H1 (cell line): ENCODE measurements at regions not wholly inside any gene's neighbourhood (a gene's known extent, or its start where the extent isn't known, plus 50 kb on each side); places are given as distances from the start of the nearest gene placed in this dataset.

Experiments
- CTCF ChIA-PET: fragments of 300-600 bp; sonication (Branson Sonifier 250); formaldehyde crosslinking; loops from one replicate; lab custom pipeline; 2021; ENCODE audit not compliant: partially characterized antibody; lab: Charles Lee
- POLR2A ChIA-PET: fragments of 300-600 bp; sonication (Branson Sonifier 250); formaldehyde crosslinking; loops from one replicate; lab custom pipeline; 2021; ENCODE audit warnings: inconsistent platforms; ENCODE audit not compliant: partially characterized antibody; lab: Charles Lee
- DNase-seq, 2 experiments: peaks; one replicate each; pipeline versions ENCODE4 v3.0.0 to v3.0.0-alpha.2; 2010 to 2022; ENCODE audit warnings: low spot score in 2 of 2, low read depth in 1 of 2, mixed read lengths in 1 of 2
- FAIRE-seq: peaks from 2 replicates; lab custom pipeline; 2011; peaks lifted over from hg19 to GRCh38; lab: Jason Lieb, UNC
- H2AFZ ChIP-seq: 2 replicates; pipeline ENCODE4 v1.8.1; 2012; ENCODE audit warnings: low read length, inconsistent platforms
- H2AK5ac ChIP-seq: 2 replicates; pipeline ENCODE4 v1.6.1; 2013; ENCODE audit warnings: low read depth, low read length
- H2BK120ac ChIP-seq: replicated peaks from 2 replicates; pipeline ENCODE3; 2013; ENCODE audit warnings: low read depth, low read length, inconsistent platforms
- H2BK12ac ChIP-seq: 2 replicates; pipeline ENCODE4 v1.6.1; 2013; ENCODE audit warnings: low read depth, low read length
- H2BK15ac ChIP-seq: 2 replicates; pipeline ENCODE4 v1.6.1; 2013; ENCODE audit warnings: low read length
- H2BK20ac ChIP-seq: 2 replicates; pipeline ENCODE4 v1.6.1; 2013; ENCODE audit warnings: low read length
- H2BK5ac ChIP-seq: 2 replicates; pipeline ENCODE4 v1.6.1; 2013; ENCODE audit warnings: low read depth, low read length
- H3K14ac ChIP-seq: 2 replicates; pipeline ENCODE4 v1.6.1; 2013; ENCODE audit warnings: inconsistent platforms; ENCODE audit not compliant: insufficient read length
- H3K18ac ChIP-seq: 2 replicates; pipeline ENCODE4 v1.6.1; 2013; ENCODE audit warnings: low read length; ENCODE audit errors: extremely low read depth
- H3K23ac ChIP-seq: 2 replicates; pipeline ENCODE4 v1.6.1; 2013; ENCODE audit warnings: inconsistent platforms; ENCODE audit not compliant: insufficient read length
- H3K23me2 ChIP-seq: 2 replicates; pipeline ENCODE4 v1.6.1; 2013; ENCODE audit warnings: low read depth, low read length
- H3K27ac ChIP-seq: 2 replicates; pipeline ENCODE4 v1.6.1; 2011; ENCODE audit warnings: low read depth, low read length, inconsistent platforms
- H3K27me3 ChIP-seq, 4 experiments: replicated peaks in 1 of 4; 1 replicate in 1 of 4; 2 replicates in 3 of 4; pipeline versions ENCODE4 v1.6.1 to v1.8.1; 2011 to 2013; ENCODE audit warnings: low read length in 3 of 4, mild to moderate bottlenecking in 3 of 4, inconsistent platforms in 2 of 4, mixed read lengths in 2 of 4, moderate library complexity in 1 of 4; ENCODE audit not compliant: control insufficient read depth in 3 of 4, insufficient read depth in 3 of 4; ENCODE audit errors: extremely low read depth in 1 of 4
- H3K36me3 ChIP-seq, 4 experiments: 2 replicates each; pipeline versions ENCODE4 v1.6.1 to v1.8.1; 2011 to 2013; ENCODE audit warnings: mild to moderate bottlenecking in 4 of 4, low read length in 3 of 4, moderate library complexity in 2 of 4, control low read depth in 1 of 4, inconsistent platforms in 1 of 4; ENCODE audit not compliant: insufficient read depth in 4 of 4, control insufficient read depth in 2 of 4
- H3K4ac ChIP-seq: replicated peaks from 2 replicates; pipeline ENCODE3; 2013; ENCODE audit warnings: low read length, low read depth, mixed read lengths, inconsistent platforms; ENCODE audit not compliant: insufficient read length
- H3K4me1 ChIP-seq, 4 experiments: replicated peaks in 1 of 4; 1 replicate in 1 of 4; 2 replicates in 3 of 4; pipeline versions ENCODE4 v1.6.1 to v1.8.1; 2011 to 2013; ENCODE audit warnings: low read length in 3 of 4, inconsistent platforms in 2 of 4, mixed read lengths in 1 of 4; ENCODE audit not compliant: insufficient read depth in 4 of 4, control insufficient read depth in 3 of 4
- H3K4me2 ChIP-seq, 2 experiments: 2 replicates each; pipeline versions ENCODE4 v1.6.1 to v1.8.1; 2011 to 2013; ENCODE audit warnings: low read depth in 2 of 2, low read length in 2 of 2, control low read depth in 1 of 2, inconsistent platforms in 1 of 2, mild to moderate bottlenecking in 1 of 2; ENCODE audit not compliant: insufficient read depth in 1 of 2
- H3K4me3 ChIP-seq, 4 experiments: fragments of 200-600, 300-600 bp in 1 of 4; sonication (generic), shearing (Covaris generic), sonication (Bioruptor Twin) in 1 of 4; 2 replicates each; pipeline versions ENCODE4 v1.5.1 to v1.8.1; 2011 to 2016; ENCODE audit warnings: low read length in 4 of 4, low read depth in 3 of 4, control low read depth in 2 of 4, inconsistent platforms in 2 of 4, mild to moderate bottlenecking in 2 of 4, mixed read lengths in 1 of 4, moderate library complexity in 1 of 4; ENCODE audit not compliant: insufficient read depth in 2 of 4; ENCODE audit errors: extremely low read depth in 1 of 4
- H3K56ac ChIP-seq: replicated peaks from 2 replicates; pipeline ENCODE3; 2013; ENCODE audit warnings: low read depth, mild to moderate bottlenecking, mixed read lengths, low read length, inconsistent platforms; ENCODE audit not compliant: insufficient read length
- H3K79me1 ChIP-seq: 2 replicates; pipeline ENCODE4 v1.6.1; 2013; ENCODE audit warnings: low read depth, low read length, control low read depth
- H3K79me2 ChIP-seq, 2 experiments: 2 replicates each; pipeline versions ENCODE4 v1.6.1 to v1.8.1; 2012 to 2013; ENCODE audit warnings: low read length in 2 of 2, mild to moderate bottlenecking in 2 of 2, inconsistent platforms in 1 of 2; ENCODE audit not compliant: insufficient read depth in 2 of 2, control insufficient read depth in 1 of 2
- H3K9ac ChIP-seq, 4 experiments: replicated peaks in 1 of 4; 1 replicate in 1 of 4; 2 replicates in 3 of 4; pipeline versions ENCODE4 v1.6.1 to v1.8.1; 2011 to 2013; ENCODE audit warnings: low read depth in 3 of 4, low read length in 3 of 4, control low read depth in 2 of 4, mild to moderate bottlenecking in 2 of 4, moderate library complexity in 2 of 4, inconsistent platforms in 1 of 4; ENCODE audit errors: extremely low read depth in 1 of 4
- H3K9me3 ChIP-seq, 2 experiments: 2 replicates each; pipeline versions ENCODE4 v1.6.1 to v1.8.1; 2012 to 2013; ENCODE audit warnings: mild to moderate bottlenecking in 2 of 2, moderate library complexity in 2 of 2, control low read depth in 1 of 2, inconsistent platforms in 1 of 2, low read depth in 1 of 2, low read length in 1 of 2, mixed read lengths in 1 of 2; ENCODE audit not compliant: insufficient read depth in 2 of 2
- H4K20me1 ChIP-seq, 2 experiments: replicated peaks in 1 of 2; 2 replicates each; pipeline versions ENCODE3 to v1.8.1; 2011 to 2013; ENCODE audit warnings: inconsistent platforms in 2 of 2, low read length in 2 of 2, mild to moderate bottlenecking in 1 of 2; ENCODE audit not compliant: insufficient read depth in 2 of 2, control insufficient read depth in 1 of 2
- H4K5ac ChIP-seq: 2 replicates; pipeline ENCODE4 v1.6.1; 2013; ENCODE audit warnings: low read length, low read depth, mixed read lengths, inconsistent platforms; ENCODE audit not compliant: insufficient read length
- H4K8ac ChIP-seq: 2 replicates; pipeline ENCODE4 v1.8.0; 2013; ENCODE audit warnings: mild to moderate bottlenecking, moderate library complexity, low read length, inconsistent platforms; ENCODE audit not compliant: insufficient read depth; ENCODE audit errors: extremely low read depth
- H4K91ac ChIP-seq: replicated peaks from 2 replicates; pipeline ENCODE3; 2013; ENCODE audit warnings: low read length, mixed read lengths, inconsistent platforms; ENCODE audit not compliant: insufficient read length
- ATF2 ChIP-seq: IDR thresholded peaks from 2 replicates; pipeline ENCODE4 v1.6.1; 2012; ENCODE audit warnings: low read length, inconsistent platforms
- EZH2 ChIP-seq: fragments of 200-600 bp; sonication (generic); IDR thresholded peaks from 2 replicates; pipeline ENCODE4 v1.7.1; 2012; ENCODE audit warnings: low read depth, mild to moderate bottlenecking, moderate library complexity, low read length, inconsistent platforms; ENCODE audit not compliant: severe bottlenecking
- WGBS, 2 experiments: shearing (Covaris generic) in 1 of 2; methylation state at CpG; one replicate each; pipeline versions ENCODE4 v1.1.6 to v1.1.7; 2013 to 2015; ENCODE audit warnings: low lambda C conversion rate in 2 of 2, mixed read lengths in 2 of 2, inconsistent platforms in 1 of 2, low coverage in 1 of 2, missing lambda C conversion rate in 1 of 2; ENCODE audit not compliant: insufficient replicate concordance in 2 of 2, insufficient coverage in 1 of 2, insufficient read length in 1 of 2; ENCODE audit errors: extremely low coverage in 1 of 2, missing lambda C conversion rate in 1 of 2; 5-methylcytosine and 5-hydroxymethylcytosine counted together

- Histone ChIP-seq H2BK120ac (no peak overlapping the region), H3K79me2 (no peaks in the 10 kb centered on the region), H4K8ac (no peak overlapping the region), H3K27me3 (no peaks in the 10 kb centered on the region), H3K4ac (no peak overlapping the region), H2BK15ac (no peak overlapping the region), H3K9me3 (no peaks in the 10 kb centered on the region), H3K79me1 (no peaks in the 10 kb centered on the region), H3K27ac (no peak overlapping the region), H4K20me1 (no peaks in the 10 kb centered on the region), H3K56ac (no peak overlapping the region), H2BK12ac (no peak overlapping the region), H3K9ac (no peak overlapping the region), H3K36me3 (no peaks in the 10 kb centered on the region), H3K4me2 (no peak overlapping the region), H3K23ac (no peak overlapping the region), H3K18ac (no peak overlapping the region), H2BK20ac (no peak overlapping the region), H4K91ac (no peak overlapping the region), H2BK5ac (no peak overlapping the region), H3K4me1 (no peaks in the 10 kb centered on the region), H3K14ac (no peak overlapping the region), H3K23me2 (no peaks in the 10 kb centered on the region), H2AFZ (no peak overlapping the region), H3K4me3 (no peak overlapping the region), H4K5ac (no peak overlapping the region), H2AK5ac (no peak overlapping the region)
- 83% methylated on average over 1 of the region's 1 CpG; no CpG with 5 or more reads in 1 of the 2 experiments for WGBS, 2 experiments
- FAIRE-seq (no peak), DNase-seq (no peak)
- ChIA-PET CTCF (no interaction called here), POLR2A (no interaction called here)
- TF ChIP-seq EZH2, result no peak
- TF ChIP-seq ATF2, result no peak
Measured at GRCh38 chr11:106514706-106515105, 437.2 kb downstream of the AASDHPPT start.
